Fibroblast of peridontal ligament (primary cell): ENCODE measurements at regions not wholly inside any gene's neighbourhood (a gene's known extent, or its start where the extent isn't known, plus 50 kb on each side); places are given as distances from the start of the nearest gene placed in this dataset.

Source experiments
- DNase-seq: peaks from one replicate; pipeline ENCODE4 v3.0.0-alpha.2; 2010; ENCODE audit errors: extremely low read depth

DNA sequence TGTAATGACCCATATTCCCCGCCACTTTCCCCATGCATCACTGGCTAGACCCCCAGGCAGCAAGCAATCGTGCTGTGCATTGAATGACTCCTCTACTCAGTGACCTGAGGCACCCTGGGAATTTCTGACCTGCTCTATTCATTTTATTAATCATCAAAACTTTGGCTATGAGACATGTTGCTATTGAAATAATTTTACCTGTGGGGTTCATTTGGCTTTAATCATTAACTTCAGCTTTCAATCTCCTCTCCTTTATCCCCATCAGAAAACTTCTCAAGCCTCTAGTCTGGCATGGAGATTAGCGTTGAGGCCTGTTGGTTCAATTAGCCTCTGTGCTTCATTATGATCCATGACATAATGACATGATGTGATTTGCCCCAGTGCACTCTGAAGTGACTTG is 429.0 kb downstream of the ZNF608 start:
- no peak for DNase-seq

DNA sequence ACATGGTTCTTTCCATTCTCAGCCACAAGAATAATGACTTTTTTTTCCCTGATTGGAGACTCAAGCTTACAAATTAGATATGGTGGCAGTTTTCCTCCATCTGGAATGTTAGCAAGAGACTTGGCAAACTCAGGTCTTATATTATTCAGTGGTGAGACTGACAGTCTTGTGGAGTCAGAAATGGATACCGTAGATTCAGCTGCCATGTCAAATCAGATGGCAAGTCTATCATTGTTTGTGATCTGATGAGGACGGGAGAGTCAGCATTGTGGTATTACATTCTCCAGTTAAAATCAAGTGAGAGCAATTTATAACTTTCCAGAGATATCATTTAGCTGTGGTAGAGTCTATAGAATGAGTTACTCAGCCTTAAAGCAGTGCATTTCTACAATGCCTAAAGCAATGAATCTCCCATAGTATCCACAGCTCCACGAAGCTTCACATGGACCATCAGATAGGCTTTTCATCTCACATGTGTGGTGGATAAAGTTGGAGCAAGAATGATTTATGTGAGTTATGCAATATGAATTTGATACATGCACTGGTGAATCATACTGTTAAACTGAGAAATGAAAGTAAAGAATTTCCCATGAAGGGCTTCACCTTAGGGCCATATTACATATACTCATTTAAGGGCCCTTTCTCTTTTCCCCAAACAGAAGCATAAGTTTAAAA is 430.6 kb downstream of the ZNF608 start:
- DNase-seq: peak; percentile 78

DNA sequence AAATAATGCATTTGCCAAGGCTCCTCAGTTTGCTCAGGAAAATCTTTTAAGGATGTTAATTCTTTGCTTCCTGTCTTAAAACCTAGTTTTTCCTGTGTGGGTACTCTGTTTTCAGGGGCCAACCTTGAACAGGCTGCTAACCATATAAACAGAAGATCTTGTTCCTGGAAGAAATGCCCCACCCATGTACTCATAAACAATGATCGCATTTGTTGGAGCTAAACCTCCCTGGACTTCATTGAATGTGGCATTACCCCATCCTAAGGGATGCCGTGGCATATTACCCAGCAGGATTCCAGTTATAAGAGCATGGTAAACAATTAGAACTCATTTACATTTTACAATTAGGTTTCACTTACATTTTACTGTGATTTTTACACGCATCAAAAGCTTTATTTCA is 436.0 kb downstream of the ZNF608 start:
- DNase-seq: peak; percentile 19

DNA sequence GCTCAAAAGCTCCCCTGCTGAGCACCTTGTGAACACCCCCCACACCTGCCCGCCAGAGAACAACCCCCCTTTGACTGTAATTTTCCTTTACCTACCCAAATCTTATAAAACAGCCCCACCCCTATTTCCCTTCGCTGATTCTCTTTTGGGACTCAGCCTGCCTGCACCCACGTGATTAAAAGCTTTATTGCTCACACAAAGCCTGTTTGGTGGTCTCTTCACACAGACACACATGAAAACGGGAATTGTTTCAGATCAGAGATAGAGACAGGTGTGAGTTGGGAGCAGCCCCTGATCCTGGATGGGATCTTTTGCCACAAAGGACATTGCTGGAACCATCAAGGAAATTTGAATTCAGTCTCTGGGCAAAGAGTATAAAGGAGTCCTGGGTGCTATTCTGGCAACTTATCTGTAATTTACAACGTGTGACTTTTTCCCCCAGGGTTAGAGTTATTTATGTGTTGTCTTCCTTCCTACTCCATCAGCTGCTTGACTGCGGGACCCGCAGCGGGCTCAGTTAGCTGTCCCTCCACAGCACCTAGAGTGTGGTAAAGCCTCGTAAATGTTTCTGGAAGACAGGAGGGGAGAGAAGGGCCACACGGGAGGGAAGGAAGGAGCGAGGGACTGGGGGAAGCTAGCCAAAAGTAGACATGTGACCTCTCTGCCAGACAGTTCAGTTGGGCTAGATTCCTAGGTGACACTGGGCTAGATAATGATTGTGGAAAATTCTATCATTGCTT is 437.0 kb downstream of the ZNF608 start:
- no peak for DNase-seq

DNA sequence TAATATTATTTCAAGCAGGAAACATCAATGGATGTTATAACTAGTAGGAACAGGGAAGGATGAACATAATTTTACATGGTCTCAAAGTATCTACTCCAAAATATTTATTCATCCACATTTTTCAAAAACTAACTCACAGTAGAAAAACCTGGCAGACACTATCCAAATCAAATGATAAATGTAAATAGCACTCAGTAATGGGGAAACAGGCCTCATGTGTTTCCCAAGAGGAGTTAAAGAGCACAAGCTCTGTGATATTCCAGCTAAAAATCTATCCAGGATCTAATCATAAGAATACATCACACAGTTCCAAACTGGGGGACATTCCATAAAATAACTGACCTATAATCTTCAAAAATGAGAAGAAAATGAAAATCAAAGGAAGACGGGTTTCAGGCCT is 443.1 kb downstream of the ZNF608 start:
- DNase-seq: peak; percentile 31

DNA sequence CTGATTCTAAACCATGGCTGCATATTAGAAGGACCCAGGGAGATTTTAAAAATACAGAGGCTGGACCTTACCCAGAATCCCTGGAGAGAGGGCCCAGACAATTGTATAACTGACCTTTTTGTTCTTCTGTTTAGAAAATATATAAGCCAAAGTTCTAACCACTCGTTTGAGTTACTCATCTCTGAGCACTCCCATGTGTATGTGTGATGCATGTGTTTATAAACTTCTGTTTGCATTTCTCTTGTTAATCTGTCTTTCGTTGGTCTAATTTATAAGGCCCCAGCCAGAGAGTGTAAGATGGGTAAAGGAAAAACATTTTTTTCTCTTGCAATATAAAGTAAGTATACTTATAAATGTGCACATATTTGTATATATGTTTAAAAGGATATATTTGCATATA is 443.9 kb downstream of the ZNF608 start:
- peak; percentile 68 for DNase-seq

DNA sequence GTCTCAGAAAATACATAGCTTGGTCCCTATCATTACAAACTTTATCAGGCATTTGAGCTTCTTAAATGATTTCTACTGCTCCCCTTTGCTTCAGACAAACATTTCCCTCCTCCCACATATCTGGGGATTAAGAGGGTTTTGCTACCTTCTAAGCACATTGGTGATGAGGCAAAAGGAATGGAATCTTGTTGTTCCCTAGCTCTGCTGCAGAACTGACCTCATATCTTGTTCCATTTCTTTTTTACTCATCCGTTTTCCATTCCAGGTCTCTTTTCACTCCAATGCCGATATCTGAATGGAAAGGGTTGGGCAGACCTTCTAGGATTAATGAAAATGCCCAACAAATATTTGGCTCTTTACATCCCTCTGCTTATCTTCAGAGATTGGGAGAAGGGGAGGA is 444.6 kb downstream of the ZNF608 start:
- DNase-seq: no peak

DNA sequence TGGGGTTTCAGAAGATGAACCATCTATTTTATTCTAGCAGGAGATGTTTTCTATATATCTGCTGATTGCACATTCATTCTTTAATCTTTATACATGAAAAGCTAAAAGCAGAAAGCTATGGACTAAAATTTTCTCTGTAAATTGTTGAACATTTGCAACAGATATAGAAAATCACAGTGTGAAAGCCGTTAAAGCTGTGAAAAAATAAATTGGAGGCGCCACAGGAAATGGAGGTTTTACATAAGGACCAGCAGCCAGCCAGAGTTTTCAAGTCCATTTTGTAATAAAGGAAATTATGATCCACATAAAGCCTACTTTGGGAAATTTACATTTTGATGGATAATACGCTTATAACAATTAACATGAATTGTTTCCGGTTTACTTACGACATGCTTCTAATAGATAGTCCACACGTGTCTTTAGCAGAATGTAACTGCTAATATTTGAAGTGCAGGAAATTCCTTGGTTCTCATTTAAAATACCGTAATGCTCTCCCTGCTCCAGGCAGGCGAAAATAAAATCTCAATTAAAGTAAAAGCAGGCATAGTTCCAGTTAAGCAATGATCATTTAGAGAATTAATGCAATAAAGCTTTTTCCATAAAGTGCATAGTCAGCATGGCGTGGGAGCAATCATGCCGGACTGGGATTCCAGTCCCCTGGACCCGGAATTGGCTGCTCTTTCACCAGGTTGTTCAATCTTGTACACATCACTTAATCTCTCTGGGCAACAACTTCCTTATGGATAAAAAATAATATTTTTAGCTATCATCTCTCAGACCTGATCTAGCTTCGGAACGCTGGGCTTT is 445.4 kb downstream of the ZNF608 start:
- DNase-seq: no peak

DNA sequence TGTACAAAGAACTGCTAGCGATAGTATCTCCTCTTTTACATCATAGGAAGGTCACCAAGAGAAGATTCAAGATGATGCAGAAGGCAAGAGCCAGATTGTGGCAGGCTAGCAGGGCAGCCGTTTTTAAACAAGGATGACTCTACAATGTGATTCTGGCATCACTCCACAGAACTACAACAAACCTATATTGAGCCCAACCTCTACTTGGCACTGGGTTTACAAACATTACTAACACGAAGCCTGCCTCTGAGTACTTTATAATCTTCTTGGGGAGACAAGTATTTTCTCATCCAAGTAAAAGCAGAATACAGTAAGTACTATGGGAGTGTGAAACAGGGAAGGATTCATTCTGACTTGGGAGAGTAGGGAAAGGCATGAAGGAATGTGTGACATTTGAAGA is 448.6 kb downstream of the ZNF608 start:
- peak; percentile 25 for DNase-seq

DNA sequence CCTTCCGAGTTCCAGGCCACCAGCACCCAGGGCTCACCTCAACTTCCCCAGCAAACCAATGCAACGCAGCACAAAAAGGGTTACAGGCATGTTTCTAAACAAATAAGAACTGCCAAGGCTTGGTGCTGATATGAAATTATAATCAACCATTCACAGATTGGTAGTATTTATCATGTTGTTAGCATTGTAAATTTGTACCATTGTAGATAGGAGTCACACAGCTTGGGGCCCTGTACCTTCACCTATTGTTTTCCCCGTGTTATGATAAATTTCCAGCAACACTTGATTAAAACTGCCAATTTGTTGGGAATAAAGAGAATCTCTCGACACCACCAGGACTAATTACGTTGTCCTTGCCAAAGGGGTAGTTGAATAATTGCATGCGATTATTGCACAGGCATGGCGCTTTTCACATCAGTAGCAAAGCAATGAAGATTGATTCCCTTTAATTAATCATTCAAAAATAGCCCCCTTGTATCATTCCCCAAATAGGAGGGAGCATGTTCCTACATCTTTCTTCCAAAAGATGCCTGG is 454.1 kb downstream of the ZNF608 start:
- DNase-seq: no peak

DNA sequence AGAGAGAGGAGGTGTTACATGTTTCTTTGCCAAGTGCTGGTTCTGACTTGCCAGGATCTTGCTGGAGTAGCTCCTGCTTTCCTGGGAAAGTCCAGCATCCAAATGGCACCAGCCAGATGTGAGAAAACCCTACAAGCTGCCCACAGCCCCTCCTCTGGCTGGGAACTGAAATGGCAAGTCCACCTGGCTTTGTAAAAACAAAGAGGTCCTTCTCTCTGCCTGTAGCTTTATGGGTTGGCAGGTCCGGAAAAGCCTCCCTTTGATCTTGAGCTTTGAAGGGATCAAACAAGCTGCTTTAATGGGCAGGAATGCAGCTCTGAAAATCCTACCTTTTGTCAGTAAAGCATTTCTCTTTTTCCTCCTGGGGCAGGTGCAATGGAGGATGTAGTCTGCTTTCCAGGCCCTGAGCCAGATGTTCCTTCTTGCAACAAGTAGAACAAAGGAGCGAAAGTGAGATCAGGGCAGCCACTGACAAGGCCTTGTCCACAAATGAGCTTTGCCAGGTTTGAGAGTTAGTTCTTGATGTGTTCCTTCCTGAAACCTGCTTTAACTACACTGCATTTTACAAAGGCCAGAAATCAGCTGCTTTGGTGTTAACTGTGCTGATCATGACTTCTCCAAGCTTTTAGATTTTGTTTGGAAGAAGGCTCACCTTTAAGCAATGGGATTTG is 456.7 kb downstream of the ZNF608 start:
- DNase-seq: no peak

DNA sequence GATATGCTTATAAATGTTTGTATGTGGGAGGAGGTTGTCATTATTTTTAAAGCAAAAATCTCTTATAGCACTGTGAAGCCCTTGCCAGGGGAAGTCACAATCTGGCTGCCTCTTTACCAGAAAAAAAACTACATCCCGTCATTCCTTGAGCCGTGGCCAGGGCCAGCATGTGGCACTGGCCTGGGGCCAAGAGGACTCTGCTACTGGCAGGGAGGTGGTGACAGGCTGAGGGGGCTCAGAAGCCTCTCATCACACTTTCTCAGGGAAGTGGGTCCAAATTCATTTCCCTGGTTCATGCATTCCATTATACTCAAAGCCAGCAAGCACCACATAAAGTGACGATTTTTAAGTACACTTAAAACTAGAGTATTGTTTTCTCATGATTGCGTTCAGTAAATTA is 457.3 kb downstream of the ZNF608 start:
- DNase-seq: no peak

DNA sequence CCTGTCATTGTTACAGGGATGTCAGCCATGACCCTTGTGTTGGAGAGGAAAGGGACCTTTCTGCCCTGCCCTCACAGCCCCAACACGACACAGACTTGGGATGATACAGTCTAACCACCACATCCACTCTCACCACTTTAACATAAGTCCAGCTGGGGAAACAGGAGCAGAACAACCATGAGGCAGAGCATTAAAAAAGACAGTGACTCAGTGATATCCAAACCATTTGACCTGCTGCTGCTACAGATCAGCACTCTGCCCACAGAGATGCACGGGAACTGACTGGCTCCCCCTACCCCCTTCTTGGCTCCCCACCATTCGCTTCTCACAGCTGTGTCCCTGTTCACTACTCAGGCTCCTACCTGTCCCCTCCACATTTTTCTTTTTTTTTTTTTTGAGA is 458.6 kb downstream of the ZNF608 start:
- no peak for DNase-seq

DNA sequence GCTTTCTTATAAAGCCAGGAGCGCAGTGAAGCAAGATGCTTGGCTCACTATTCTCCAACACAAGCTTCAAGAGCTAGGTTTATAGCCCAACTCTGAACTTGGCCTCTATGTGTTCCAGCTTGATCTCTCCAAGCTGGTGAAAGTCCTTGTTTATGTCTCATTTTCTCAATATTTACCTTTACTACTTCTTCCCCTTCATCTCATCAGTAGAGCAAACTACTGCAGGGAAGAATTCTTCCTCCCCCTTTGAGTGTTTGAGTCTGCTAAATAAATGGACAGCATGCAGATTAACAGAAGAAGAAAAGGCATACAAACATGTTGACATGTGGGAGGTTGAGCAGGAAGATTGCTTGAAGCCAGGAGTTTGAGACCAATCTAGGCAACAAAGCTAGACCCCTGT is 460.7 kb downstream of the ZNF608 start:
- DNase-seq: no peak

DNA sequence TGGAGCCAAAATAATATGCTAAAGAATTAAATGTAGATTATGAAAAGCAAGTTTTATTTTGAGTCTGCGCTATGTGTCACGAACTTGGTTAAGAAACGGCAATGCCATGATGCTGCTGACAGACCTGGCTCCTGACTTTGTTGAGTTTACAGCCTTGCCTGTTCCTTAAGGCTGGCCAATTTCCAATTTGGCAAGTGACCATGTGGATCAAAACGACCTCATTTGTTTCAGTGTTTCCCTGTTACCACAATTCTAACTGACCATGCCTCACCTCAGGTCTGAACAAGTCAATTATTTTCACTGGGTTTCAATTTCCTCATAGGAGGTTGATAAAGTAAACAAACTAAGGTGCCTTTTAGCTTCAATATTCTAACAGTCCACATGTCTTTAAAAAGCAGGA is 461.4 kb downstream of the ZNF608 start:
- DNase-seq: no peak

DNA sequence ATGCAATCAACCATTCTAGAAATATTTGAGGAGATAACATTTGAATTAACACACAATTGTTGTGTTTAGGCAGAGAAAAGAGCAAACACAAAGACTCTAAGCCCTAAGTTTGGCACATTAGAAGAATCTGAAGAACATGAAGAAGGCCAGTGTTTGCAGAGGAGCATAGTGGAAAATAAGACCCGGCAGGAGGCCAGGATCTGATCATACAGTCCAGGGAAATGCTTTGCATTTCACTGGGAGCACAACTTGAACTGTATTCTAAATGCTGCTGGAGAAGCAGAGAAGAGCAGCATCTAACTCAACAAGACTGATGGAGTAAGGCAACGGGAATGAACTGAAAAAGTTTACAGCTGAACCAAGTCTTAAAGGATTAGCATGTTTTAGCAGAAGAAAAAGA is 463.4 kb downstream of the ZNF608 start:
- no peak for DNase-seq

DNA sequence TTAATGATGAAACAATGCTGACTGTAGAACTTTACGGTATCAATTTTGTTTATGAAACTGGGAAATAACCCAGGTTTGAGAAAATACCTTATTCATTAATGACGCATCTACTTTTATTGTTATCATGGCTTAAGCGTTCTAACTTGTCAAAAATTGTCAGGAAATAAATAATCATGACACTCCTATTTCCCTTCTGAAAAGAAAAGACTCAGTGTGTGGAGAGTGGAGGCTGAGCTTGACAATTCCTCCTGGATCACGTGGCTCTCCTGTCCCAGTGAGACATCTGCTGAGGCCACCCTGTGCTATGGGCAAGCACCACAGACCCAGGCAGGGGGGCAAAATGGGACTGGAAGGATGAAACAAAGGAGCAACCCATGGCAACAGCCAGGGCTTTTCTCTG is 466.4 kb downstream of the ZNF608 start:
- no peak for DNase-seq

DNA sequence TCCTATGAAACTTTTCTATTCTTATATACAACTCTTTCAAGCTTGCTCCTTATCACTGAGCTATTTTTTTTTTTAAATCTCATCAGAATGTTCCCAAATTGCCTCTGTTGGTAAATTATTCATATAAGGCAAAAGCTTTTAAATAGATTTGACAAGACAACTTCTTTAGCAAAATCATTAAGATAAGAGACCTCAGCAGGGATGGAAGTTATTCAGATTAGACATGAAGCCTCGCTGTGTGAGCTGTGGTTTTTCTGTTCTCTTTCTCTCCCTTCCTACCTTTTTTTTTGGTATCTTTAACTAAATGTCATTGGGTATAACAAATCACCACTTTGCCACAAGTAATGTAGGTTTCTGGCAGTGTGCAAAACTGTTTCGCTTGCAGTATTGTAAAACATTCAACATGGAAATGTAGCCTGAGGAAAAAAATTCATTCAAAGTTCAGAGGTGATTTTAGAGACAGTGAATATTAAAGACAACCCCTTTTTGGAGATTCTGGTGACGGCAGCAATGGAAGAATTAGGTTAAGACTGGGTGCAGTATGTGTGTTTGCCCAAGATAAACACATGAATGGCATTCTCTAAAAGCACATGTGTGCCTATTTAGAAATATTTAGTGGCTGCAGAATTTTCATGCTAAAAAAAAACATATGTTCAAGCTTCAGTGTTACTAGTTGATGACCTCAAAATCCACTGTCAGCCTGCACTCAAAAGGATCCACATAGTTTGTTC is 467.1 kb downstream of the ZNF608 start:
- no peak for DNase-seq

DNA sequence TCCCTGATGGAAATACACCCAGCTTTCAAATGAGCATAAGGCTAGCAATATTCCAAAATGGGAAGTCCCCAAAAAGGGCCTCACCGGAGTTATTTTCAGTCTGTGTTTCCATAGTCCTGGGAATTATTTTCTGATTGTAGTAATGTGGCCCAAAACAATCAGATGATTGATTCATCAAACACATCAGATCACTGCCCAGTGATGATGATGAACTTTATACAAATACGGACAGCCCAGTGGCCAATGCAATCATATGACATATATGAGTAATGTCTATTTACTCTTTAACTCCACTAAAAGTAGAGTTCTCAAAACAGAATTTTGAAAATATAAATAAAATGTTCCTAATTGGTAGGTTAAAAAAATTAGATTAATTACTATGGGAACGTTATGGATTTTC is 467.8 kb downstream of the ZNF608 start:
- DNase-seq: no peak

DNA sequence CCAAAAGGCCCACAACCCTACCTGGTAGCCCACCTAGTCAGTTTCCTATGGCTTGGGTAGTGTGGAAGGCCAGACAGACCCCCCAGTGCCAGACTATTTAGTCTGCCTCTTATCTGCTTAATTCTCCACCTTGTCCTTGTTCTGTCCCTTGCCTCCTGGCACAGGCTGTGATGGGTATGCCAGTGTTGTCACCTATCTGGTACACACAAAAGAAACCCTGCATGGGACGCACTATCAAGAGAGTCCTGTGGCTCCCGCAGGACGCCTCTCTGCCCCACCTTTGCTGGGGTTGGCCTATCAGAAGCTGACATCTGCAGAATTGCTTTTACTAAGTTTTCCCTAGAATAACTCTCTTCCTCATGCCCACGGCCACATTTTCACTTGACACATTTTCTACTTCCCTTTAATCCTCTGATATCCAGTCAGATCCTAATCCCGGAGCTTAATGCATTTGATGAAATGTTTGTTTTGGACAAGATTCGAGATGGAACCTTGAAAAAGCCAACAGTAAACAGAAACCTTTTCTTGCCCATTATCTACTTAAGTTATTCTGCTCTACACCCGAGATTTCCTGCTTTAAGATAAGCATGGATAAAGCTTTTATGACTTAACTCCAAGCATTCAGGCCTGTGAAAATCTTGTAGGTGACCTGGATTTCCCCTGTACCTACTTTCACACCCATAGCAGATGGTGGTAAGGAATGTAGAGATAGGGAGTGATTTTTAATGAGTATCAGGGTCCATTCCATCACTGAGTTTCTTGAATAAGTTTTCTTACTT is 468.5 kb downstream of the ZNF608 start:
- no peak for DNase-seq

DNA sequence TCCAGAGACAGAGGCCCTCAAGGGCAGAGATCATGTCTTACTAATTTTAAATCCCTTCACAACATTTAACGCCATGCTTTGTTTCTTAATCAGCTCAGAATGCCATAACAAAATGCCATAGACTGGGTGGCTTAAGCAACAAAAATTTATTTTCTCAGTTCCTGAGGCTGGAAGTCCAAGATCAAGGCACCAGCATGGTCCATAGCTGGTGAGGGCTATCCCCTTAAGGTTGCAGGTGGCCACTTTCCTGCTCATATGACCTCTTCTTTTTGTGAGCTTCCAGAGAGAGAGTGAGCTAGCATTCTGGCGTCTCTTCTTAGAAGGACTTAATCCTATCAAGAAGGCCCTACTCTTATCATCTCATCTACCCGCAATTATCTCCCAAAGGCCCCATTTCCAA is 470.3 kb downstream of the ZNF608 start:
- no peak for DNase-seq
